H1 (cell line): ENCODE measurements at regions not wholly inside any gene's neighbourhood (a gene's known extent, or its start where the extent isn't known, plus 50 kb on each side); places are given as distances from the start of the nearest gene placed in this dataset.

Experiments used
- CTCF ChIA-PET: fragments of 300-600 bp; sonication (Branson Sonifier 250); formaldehyde crosslinking; loops from one replicate; lab custom pipeline; 2021; ENCODE audit not compliant: partially characterized antibody; lab: Charles Lee
- POLR2A ChIA-PET: fragments of 300-600 bp; sonication (Branson Sonifier 250); formaldehyde crosslinking; loops from one replicate; lab custom pipeline; 2021; ENCODE audit warnings: inconsistent platforms; ENCODE audit not compliant: partially characterized antibody; lab: Charles Lee
- DNase-seq, 2 experiments: peaks; one replicate each; pipeline versions ENCODE4 v3.0.0 to v3.0.0-alpha.2; 2010 to 2022; ENCODE audit warnings: low spot score in 2 of 2, low read depth in 1 of 2, mixed read lengths in 1 of 2
- FAIRE-seq: peaks from 2 replicates; lab custom pipeline; 2011; peaks lifted over from hg19 to GRCh38; lab: Jason Lieb, UNC
- H2AFZ ChIP-seq: 2 replicates; pipeline ENCODE4 v1.8.1; 2012; ENCODE audit warnings: low read length, inconsistent platforms
- H2AK5ac ChIP-seq: 2 replicates; pipeline ENCODE4 v1.6.1; 2013; ENCODE audit warnings: low read depth, low read length
- H2BK120ac ChIP-seq: replicated peaks from 2 replicates; pipeline ENCODE3; 2013; ENCODE audit warnings: low read depth, low read length, inconsistent platforms
- H2BK12ac ChIP-seq: 2 replicates; pipeline ENCODE4 v1.6.1; 2013; ENCODE audit warnings: low read depth, low read length
- H2BK15ac ChIP-seq: 2 replicates; pipeline ENCODE4 v1.6.1; 2013; ENCODE audit warnings: low read length
- H2BK20ac ChIP-seq: 2 replicates; pipeline ENCODE4 v1.6.1; 2013; ENCODE audit warnings: low read length
- H2BK5ac ChIP-seq: 2 replicates; pipeline ENCODE4 v1.6.1; 2013; ENCODE audit warnings: low read depth, low read length
- H3K14ac ChIP-seq: 2 replicates; pipeline ENCODE4 v1.6.1; 2013; ENCODE audit warnings: inconsistent platforms; ENCODE audit not compliant: insufficient read length
- H3K18ac ChIP-seq: 2 replicates; pipeline ENCODE4 v1.6.1; 2013; ENCODE audit warnings: low read length; ENCODE audit errors: extremely low read depth
- H3K23ac ChIP-seq: 2 replicates; pipeline ENCODE4 v1.6.1; 2013; ENCODE audit warnings: inconsistent platforms; ENCODE audit not compliant: insufficient read length
- H3K23me2 ChIP-seq: 2 replicates; pipeline ENCODE4 v1.6.1; 2013; ENCODE audit warnings: low read depth, low read length
- H3K27ac ChIP-seq: 2 replicates; pipeline ENCODE4 v1.6.1; 2011; ENCODE audit warnings: low read depth, low read length, inconsistent platforms
- H3K27me3 ChIP-seq, 4 experiments: replicated peaks in 1 of 4; 1 replicate in 1 of 4; 2 replicates in 3 of 4; pipeline versions ENCODE4 v1.6.1 to v1.8.1; 2011 to 2013; ENCODE audit warnings: low read length in 3 of 4, mild to moderate bottlenecking in 3 of 4, inconsistent platforms in 2 of 4, mixed read lengths in 2 of 4, moderate library complexity in 1 of 4; ENCODE audit not compliant: control insufficient read depth in 3 of 4, insufficient read depth in 3 of 4; ENCODE audit errors: extremely low read depth in 1 of 4
- H3K36me3 ChIP-seq, 4 experiments: 2 replicates each; pipeline versions ENCODE4 v1.6.1 to v1.8.1; 2011 to 2013; ENCODE audit warnings: mild to moderate bottlenecking in 4 of 4, low read length in 3 of 4, moderate library complexity in 2 of 4, control low read depth in 1 of 4, inconsistent platforms in 1 of 4; ENCODE audit not compliant: insufficient read depth in 4 of 4, control insufficient read depth in 2 of 4
- H3K4ac ChIP-seq: replicated peaks from 2 replicates; pipeline ENCODE3; 2013; ENCODE audit warnings: low read length, low read depth, mixed read lengths, inconsistent platforms; ENCODE audit not compliant: insufficient read length
- H3K4me1 ChIP-seq, 4 experiments: replicated peaks in 1 of 4; 1 replicate in 1 of 4; 2 replicates in 3 of 4; pipeline versions ENCODE4 v1.6.1 to v1.8.1; 2011 to 2013; ENCODE audit warnings: low read length in 3 of 4, inconsistent platforms in 2 of 4, mixed read lengths in 1 of 4; ENCODE audit not compliant: insufficient read depth in 4 of 4, control insufficient read depth in 3 of 4
- H3K4me2 ChIP-seq, 2 experiments: 2 replicates each; pipeline versions ENCODE4 v1.6.1 to v1.8.1; 2011 to 2013; ENCODE audit warnings: low read depth in 2 of 2, low read length in 2 of 2, control low read depth in 1 of 2, inconsistent platforms in 1 of 2, mild to moderate bottlenecking in 1 of 2; ENCODE audit not compliant: insufficient read depth in 1 of 2
- H3K4me3 ChIP-seq, 4 experiments: fragments of 200-600, 300-600 bp in 1 of 4; sonication (generic), shearing (Covaris generic), sonication (Bioruptor Twin) in 1 of 4; 2 replicates each; pipeline versions ENCODE4 v1.5.1 to v1.8.1; 2011 to 2016; ENCODE audit warnings: low read length in 4 of 4, low read depth in 3 of 4, control low read depth in 2 of 4, inconsistent platforms in 2 of 4, mild to moderate bottlenecking in 2 of 4, mixed read lengths in 1 of 4, moderate library complexity in 1 of 4; ENCODE audit not compliant: insufficient read depth in 2 of 4; ENCODE audit errors: extremely low read depth in 1 of 4
- H3K56ac ChIP-seq: replicated peaks from 2 replicates; pipeline ENCODE3; 2013; ENCODE audit warnings: low read depth, mild to moderate bottlenecking, mixed read lengths, low read length, inconsistent platforms; ENCODE audit not compliant: insufficient read length
- H3K79me1 ChIP-seq: 2 replicates; pipeline ENCODE4 v1.6.1; 2013; ENCODE audit warnings: low read depth, low read length, control low read depth
- H3K79me2 ChIP-seq, 2 experiments: 2 replicates each; pipeline versions ENCODE4 v1.6.1 to v1.8.1; 2012 to 2013; ENCODE audit warnings: low read length in 2 of 2, mild to moderate bottlenecking in 2 of 2, inconsistent platforms in 1 of 2; ENCODE audit not compliant: insufficient read depth in 2 of 2, control insufficient read depth in 1 of 2
- H3K9ac ChIP-seq, 4 experiments: replicated peaks in 1 of 4; 1 replicate in 1 of 4; 2 replicates in 3 of 4; pipeline versions ENCODE4 v1.6.1 to v1.8.1; 2011 to 2013; ENCODE audit warnings: low read depth in 3 of 4, low read length in 3 of 4, control low read depth in 2 of 4, mild to moderate bottlenecking in 2 of 4, moderate library complexity in 2 of 4, inconsistent platforms in 1 of 4; ENCODE audit errors: extremely low read depth in 1 of 4
- H3K9me3 ChIP-seq, 2 experiments: 2 replicates each; pipeline versions ENCODE4 v1.6.1 to v1.8.1; 2012 to 2013; ENCODE audit warnings: mild to moderate bottlenecking in 2 of 2, moderate library complexity in 2 of 2, control low read depth in 1 of 2, inconsistent platforms in 1 of 2, low read depth in 1 of 2, low read length in 1 of 2, mixed read lengths in 1 of 2; ENCODE audit not compliant: insufficient read depth in 2 of 2
- H4K20me1 ChIP-seq, 2 experiments: replicated peaks in 1 of 2; 2 replicates each; pipeline versions ENCODE3 to v1.8.1; 2011 to 2013; ENCODE audit warnings: inconsistent platforms in 2 of 2, low read length in 2 of 2, mild to moderate bottlenecking in 1 of 2; ENCODE audit not compliant: insufficient read depth in 2 of 2, control insufficient read depth in 1 of 2
- H4K5ac ChIP-seq: 2 replicates; pipeline ENCODE4 v1.6.1; 2013; ENCODE audit warnings: low read length, low read depth, mixed read lengths, inconsistent platforms; ENCODE audit not compliant: insufficient read length
- H4K8ac ChIP-seq: 2 replicates; pipeline ENCODE4 v1.8.0; 2013; ENCODE audit warnings: mild to moderate bottlenecking, moderate library complexity, low read length, inconsistent platforms; ENCODE audit not compliant: insufficient read depth; ENCODE audit errors: extremely low read depth
- H4K91ac ChIP-seq: replicated peaks from 2 replicates; pipeline ENCODE3; 2013; ENCODE audit warnings: low read length, mixed read lengths, inconsistent platforms; ENCODE audit not compliant: insufficient read length
- BACH1 ChIP-seq: IDR thresholded peaks from 2 replicates; pipeline ENCODE4 v1.6.1; 2012; ENCODE audit warnings: low read length, improper control_type of control experiment
- CBX8 ChIP-seq: fragments of 300-800, 300-1000 bp; sonication (generic); IDR thresholded peaks from 2 replicates; pipeline ENCODE4 v1.7.1; 2016; ENCODE audit warnings: low read depth, low read length, borderline replicate concordance
- CTCF ChIP-seq, 3 experiments: IDR thresholded peaks; 1 replicate in 2 of 3; 2 replicates in 1 of 3; pipeline versions ENCODE4 v1.5.1 to v1.6.1; 2011; ENCODE audit warnings: low read length in 3 of 3, mild to moderate bottlenecking in 3 of 3, inconsistent platforms in 2 of 3, low read depth in 1 of 3, moderate library complexity in 1 of 3; ENCODE audit not compliant: insufficient read depth in 1 of 3; ENCODE audit errors: control extremely low read depth in 1 of 3
- EGR1 ChIP-seq: IDR thresholded peaks from 2 replicates; pipeline ENCODE4 v1.6.1; 2011; ENCODE audit warnings: low read depth, low read length, borderline replicate concordance
- KDM5A ChIP-seq: fragments of 200-600 bp; IDR thresholded peaks from 2 replicates; pipeline ENCODE4 v1.7.1; 2012; ENCODE audit warnings: mild to moderate bottlenecking, low read length, inconsistent platforms, mixed read lengths
- NANOG ChIP-seq: IDR thresholded peaks from 2 replicates; pipeline ENCODE4 v1.6.1; 2011; ENCODE audit warnings: low read length, low read depth, mild to moderate bottlenecking, inconsistent platforms; ENCODE audit not compliant: insufficient read depth, poor library complexity, severe bottlenecking
- NRF1 ChIP-seq: IDR thresholded peaks from 2 replicates; pipeline ENCODE4 v1.6.1; 2011; ENCODE audit warnings: mild to moderate bottlenecking, low read depth, low read length, improper control_type of control experiment
- RBBP5 ChIP-seq: IDR thresholded peaks from 2 replicates; pipeline ENCODE4 v1.7.1; 2012; ENCODE audit warnings: low read depth, mild to moderate bottlenecking, inconsistent platforms, low read length, moderate library complexity, borderline replicate concordance
- SP2 ChIP-seq: IDR thresholded peaks from 2 replicates; pipeline ENCODE4 v1.6.1; 2012; ENCODE audit warnings: mild to moderate bottlenecking, low read length, inconsistent platforms
- SP4 ChIP-seq: IDR thresholded peaks from 2 replicates; pipeline ENCODE4 v1.6.1; 2012; ENCODE audit warnings: low read length, inconsistent platforms
- USF2 ChIP-seq: IDR thresholded peaks from 2 replicates; pipeline ENCODE4 v1.6.1; 2011; ENCODE audit warnings: low read length, improper control_type of control experiment
- WGBS, 2 experiments: shearing (Covaris generic) in 1 of 2; methylation state at CpG; one replicate each; pipeline versions ENCODE4 v1.1.6 to v1.1.7; 2013 to 2015; ENCODE audit warnings: low lambda C conversion rate in 2 of 2, mixed read lengths in 2 of 2, inconsistent platforms in 1 of 2, low coverage in 1 of 2, missing lambda C conversion rate in 1 of 2; ENCODE audit not compliant: insufficient replicate concordance in 2 of 2, insufficient coverage in 1 of 2, insufficient read length in 1 of 2; ENCODE audit errors: extremely low coverage in 1 of 2, missing lambda C conversion rate in 1 of 2; 5-methylcytosine and 5-hydroxymethylcytosine counted together

- Histone ChIP-seq H3K23ac (no peak overlapping the region), H3K4me3 (no peak overlapping the region), H2AK5ac (no peak overlapping the region), H3K18ac (no peak overlapping the region), H2BK5ac (no peak overlapping the region), H4K91ac (no peak overlapping the region), H4K8ac (no peak overlapping the region), H3K79me2 (no peaks in the 10 kb centered on the region), H3K9me3 (no peaks in the 10 kb centered on the region), H3K27ac (no peak overlapping the region), H3K4me2 (no peak overlapping the region), H2BK20ac (no peak overlapping the region), H3K9ac (no peak overlapping the region), H3K14ac (no peak overlapping the region), H2BK15ac (no peak overlapping the region), H2AFZ (no peak overlapping the region), H3K27me3 (no peaks in the 10 kb centered on the region), H4K5ac (no peak overlapping the region), H3K79me1 (no peaks in the 10 kb centered on the region), H3K36me3 (no peaks in the 10 kb centered on the region; a peak in 1 of 8 replicates), H3K23me2 (no peaks in the 10 kb centered on the region), H4K20me1 (no peaks in the 10 kb centered on the region), H3K4ac (no peak overlapping the region), H3K56ac (no peak overlapping the region), H2BK120ac (no peak overlapping the region), H3K4me1 (no peaks in the 10 kb centered on the region), H2BK12ac (no peak overlapping the region)
- CTCF ChIA-PET: interaction anchor here (0.9 kb wide), 1 partner anchor 63 kb away, joined by 3 read pairs; no protein-coding TSS in a partner anchor
- POLR2A ChIA-PET: no interaction called here
- FAIRE-seq (no peak), DNase-seq (no peak)
- WGBS, 2 experiments: 94% methylated on average over 4 of the region's 4 CpGs; no CpG with 5 or more reads in 1 of the 2 experiments
- no peak for TF ChIP-seq USF2
- TF ChIP-seq SP4: no peak
- TF ChIP-seq NANOG: no peak
- TF ChIP-seq CTCF (IDR thresholded peaks at IDR 0.05; ENCODE audit: control extremely low read depth in 1 of 3, insufficient read depth in 1 of 3, low read depth in 1 of 3, low read length in 3 of 3): no peak
- no peak for TF ChIP-seq BACH1
- no peak for TF ChIP-seq RBBP5
- no peak for TF ChIP-seq SP2
- TF ChIP-seq KDM5A: no peak
- TF ChIP-seq NRF1: no peak
- no peak for TF ChIP-seq EGR1
- TF ChIP-seq CBX8: no peak
Observed at GRCh38 chr1:227391211-227391610, 72.9 kb upstream of the CDC42BPA start.
